Heart left ventricle (tissue), 13 donors: ENCODE measurements at regions not wholly inside any gene's neighbourhood (a gene's known extent, or its start where the extent isn't known, plus 50 kb on each side); places are given as distances from the start of the nearest gene placed in this dataset.

Experiments
- CTCF ChIP-seq, 12 donors: fragments of 200-600 bp; sonication (generic) in 4 of 12; IDR thresholded peaks; one replicate each; pipeline versions ENCODE4 v1.5.0 to v1.8.0; 2018 to 2022; ENCODE audit warnings: antibody characterized with exemption in 12 of 12, mild to moderate bottlenecking in 5 of 12
- POLR2A ChIP-seq, 2 donors: fragments of 450-650 bp; IDR thresholded peaks; one replicate each; pipeline ENCODE4 v1.6.1; 2017; ENCODE audit warnings: antibody characterized with exemption in 2 of 2, mild to moderate bottlenecking in 2 of 2, moderate library complexity in 2 of 2
- donor health status: ischemic (EF 13 %, LVEDD 7.1; RV severe dilation, severe dysfunction).
- donor health status: DM: no; HTN: yes; CAD: no.
- donor health status: DM: no; HTN: no; CAD: no.
- donor health status: ischemic (EF 25% LVEDD 6.9; RV normal size, moderate dysfunction).
- donor health status: ischemic (EF 25% LVEDD 5.7; RV mildly dilated, moderate dysfunction).
- donor health status: ischemic (EF 35%, LVEDD 5.7; RV mildly dilated, moderate dysfunction).
- donor health status: nonischemic (EF 11% LVEDD 7.7; RV severe dilation, severe dysfunction).
- donor health status: DM: yes; HTN: yes; CAD: no.
- donor health status: PGD.
- donor health status: ischemic (EF 29% LVEDD 5.4; RV normal size, mild dysfunction).
- donor health status: nonischemic (EF 23%, LVEDD 6.1; RV moderate dilation, normal function).

- TF ChIP-seq CTCF (IDR thresholded peaks at IDR 0.05) (no peak), POLR2A (IDR thresholded peaks at IDR 0.05) (no peak)
Observed at GRCh38 chr4:136680761-136681160, 851.5 kb downstream of the PCDH18 start.
